ENCODE measurements at regions not wholly inside any gene's neighbourhood (a gene's known extent, or its start where the extent isn't known, plus 50 kb on each side); places are given as distances from the start of the nearest gene placed in this dataset.
A peak's percentile ranks its signal among the peaks of the same experiment; 100 is the strongest.
"Not testable (repeated sequence)": the region's sequence is repeated elsewhere in the genome, so short reads cannot be mapped to it uniquely, and the experiment has no call there.

DNA sequence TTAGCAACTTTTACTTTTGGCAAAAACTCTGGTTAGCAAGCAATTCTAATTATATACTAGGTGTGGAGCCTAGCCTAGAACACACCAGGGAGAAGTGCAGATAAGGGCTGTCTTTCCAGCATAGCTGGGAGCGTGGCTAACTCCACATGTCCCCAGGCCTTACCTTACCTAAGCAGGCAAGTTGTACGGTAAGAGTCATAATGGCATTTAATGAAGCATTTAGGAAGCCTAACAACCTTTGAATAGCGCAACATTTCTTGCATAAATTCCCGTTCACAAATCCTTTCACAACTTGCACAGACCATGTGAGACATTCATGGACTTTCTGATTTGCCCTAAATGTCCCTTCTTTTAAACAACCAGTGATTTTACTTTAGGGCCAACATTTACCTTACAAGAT lies 917.4 kb upstream of the ACO1 start:
- DNase-seq: no peak

DNA sequence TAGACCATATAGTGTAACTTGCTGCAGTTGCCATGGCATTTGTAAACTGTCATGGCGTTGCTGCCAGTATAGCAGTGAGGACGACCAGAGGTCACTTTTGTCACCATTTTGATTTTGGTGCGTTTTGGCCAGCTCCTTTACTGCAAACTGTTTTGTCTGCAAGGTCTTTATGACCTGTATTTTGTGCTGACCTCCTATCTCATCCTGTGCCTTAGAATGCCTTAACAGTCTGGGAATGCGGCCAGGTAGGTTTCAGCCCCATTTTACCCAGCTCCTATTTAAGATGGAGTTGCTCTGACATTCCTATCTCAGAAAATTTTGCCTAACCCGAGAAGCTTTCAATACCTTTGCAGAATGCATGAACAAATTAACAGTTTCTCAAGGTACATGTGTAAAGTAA lies 914.4 kb upstream of the ACO1 start:
- no peak for DNase-seq

DNA sequence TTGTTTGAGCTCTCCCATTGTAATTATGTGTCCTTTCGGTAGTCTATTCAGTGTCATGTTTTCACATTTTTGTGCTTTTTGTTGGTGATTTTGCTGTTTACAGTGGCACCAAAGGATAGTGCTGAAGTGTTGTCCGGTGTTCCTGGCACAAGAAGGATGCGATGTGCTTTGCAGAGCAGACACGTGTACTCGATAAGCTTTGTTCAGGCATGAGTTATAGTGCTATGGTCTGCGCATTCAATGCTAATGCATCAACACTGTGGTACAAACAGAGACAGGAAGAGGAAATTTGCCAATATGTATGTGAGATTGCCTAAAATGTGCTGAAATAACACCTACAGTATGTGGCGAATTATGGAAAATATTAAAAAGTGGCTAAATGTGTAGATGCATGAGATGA lies 913.4 kb upstream of the ACO1 start:
- no peak for DNase-seq

DNA sequence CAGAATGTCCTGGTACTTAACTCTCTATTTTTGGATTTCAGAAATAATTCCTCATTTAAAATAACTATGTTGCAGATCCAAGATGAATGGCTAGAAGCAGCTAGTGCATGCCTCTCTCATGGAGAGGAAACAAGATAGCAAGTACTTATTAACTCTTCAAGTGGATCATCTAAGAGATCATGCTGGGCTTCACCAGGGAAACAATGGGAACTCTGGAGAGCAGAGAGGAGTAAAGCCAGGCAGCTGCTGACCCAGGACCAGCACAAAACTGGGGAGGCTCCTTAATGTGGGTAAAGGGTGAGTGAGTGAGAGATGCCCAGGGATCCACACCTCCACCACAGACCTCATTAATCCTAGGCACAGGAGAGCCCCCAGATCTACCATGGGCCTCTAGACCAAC lies 897.8 kb upstream of the ACO1 start:
- DNase-seq: no peak

DNA sequence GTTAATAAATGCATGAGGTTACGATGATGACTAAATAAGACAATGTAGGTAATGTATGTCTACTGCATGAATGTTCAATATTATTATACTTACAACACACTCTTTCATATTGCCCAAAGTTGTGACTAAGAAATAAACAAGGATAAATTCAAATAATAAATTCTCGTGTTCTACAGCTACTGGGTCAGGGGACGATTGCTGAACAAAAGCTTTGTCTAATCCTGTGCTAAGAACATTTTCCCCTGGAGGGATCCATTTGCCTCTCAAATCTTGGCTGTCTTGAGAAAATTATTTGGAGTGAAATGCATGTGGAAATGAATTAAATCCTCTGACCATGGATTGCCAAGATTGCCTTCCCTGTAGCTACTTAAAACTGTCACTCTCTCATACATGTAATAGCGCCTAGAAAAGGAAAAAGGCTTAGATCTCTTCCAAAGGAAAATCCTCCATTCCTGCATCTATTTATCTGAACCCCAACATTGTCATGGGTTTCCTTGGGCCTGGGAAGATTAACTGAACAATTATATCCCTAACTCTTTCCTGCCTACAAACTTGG lies 893.8 kb upstream of the ACO1 start:
- DNase-seq: no peak

DNA sequence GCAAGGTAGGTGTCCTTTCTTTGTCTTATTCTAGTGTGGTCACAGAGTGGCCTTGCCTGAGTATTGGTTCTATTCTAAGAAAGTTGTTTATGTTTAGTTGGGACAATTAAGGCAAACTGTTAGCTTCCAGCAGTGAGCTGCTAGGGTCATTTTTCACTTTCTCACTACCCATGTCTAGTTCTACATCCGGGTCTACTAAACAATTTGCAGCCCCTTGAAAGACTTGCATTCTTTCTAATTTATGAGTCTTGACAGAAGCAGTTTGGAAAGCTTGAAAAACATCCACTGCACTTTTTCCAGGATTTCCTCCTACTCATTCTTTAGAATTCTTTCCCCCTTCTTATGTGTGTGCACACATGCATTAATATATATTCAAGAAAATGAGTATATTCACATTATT lies 892.2 kb upstream of the ACO1 start:
- DNase-seq: no peak

DNA sequence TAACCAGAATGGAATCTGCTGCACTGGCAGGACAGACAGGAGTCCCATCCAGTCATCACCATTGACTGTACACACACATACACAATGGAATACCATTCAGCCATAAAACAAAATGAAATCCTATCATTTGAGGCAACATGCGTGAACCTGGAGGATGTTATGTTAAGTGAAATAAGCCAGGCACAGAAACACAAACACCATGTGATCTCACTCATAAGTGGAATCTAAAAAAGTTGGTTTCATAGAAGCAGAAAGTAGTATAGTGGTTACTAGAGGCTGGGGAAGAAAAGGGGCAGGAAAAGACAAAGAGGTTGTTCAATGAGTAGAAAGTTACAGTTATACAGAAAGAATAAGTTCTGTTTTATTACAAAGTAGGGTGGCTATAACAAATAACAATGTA lies 884.0 kb upstream of the ACO1 start:
- DNase-seq: no peak

DNA sequence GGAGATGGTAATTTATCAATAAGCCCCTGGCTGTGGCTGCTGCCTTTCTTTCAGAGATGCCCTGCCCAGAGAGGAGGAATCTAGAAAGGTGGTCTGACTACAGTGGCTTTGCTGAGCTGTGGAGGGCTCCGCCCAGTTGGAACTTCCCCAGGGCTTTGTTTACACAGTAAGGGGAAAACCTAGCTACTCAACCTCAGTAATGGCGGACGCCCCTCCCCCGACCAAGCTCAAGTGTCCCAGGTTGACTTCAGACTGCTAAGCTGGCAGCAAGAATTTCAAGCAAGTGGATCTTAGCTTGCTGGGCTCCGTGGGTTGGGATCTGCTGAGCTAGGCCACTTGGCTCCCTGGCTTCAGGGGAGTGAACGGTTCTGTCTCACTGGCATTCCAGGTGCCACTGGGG lies 865.4 kb upstream of the ACO1 start:
- DNase-seq: no peak

DNA sequence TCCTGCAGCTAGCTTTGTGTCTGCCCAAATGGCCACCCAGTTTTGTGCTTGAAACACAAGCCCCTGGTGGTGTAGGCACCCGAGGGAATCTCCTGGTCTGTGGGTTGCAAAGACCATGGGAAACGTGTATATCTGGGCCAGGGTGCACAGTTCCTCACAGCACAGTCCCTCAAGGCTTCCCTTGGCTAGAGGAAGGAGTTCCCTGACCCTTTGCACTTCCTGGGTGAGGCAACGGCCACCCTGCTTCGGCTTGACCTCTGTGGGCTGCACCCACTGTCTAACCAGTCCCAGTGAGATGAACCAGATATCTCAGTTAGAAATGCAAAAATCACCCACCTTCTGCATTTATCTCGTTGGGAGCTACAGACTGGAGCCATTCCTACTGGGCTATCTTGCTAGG lies 865.0 kb upstream of the ACO1 start:
- DNase-seq: no peak

DNA sequence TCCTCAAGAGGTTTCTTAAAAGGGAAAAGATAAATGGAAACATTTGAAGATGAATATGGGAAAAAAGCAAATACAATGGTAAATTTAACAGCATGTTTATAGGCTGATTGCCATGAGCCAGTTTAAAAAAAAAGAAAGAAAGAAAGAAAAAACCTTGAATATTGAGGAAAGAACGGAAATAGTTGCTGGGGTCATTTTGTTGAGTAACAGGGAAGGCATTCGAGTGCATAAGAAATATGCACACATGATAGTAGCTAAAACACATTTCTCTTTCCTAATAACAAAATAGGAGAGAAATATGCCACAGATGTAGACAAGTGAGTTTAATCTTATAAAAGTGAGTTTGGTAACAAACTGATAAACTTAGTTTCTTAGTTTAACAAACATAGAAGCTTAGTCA lies 864.6 kb upstream of the ACO1 start:
- no peak for DNase-seq

DNA sequence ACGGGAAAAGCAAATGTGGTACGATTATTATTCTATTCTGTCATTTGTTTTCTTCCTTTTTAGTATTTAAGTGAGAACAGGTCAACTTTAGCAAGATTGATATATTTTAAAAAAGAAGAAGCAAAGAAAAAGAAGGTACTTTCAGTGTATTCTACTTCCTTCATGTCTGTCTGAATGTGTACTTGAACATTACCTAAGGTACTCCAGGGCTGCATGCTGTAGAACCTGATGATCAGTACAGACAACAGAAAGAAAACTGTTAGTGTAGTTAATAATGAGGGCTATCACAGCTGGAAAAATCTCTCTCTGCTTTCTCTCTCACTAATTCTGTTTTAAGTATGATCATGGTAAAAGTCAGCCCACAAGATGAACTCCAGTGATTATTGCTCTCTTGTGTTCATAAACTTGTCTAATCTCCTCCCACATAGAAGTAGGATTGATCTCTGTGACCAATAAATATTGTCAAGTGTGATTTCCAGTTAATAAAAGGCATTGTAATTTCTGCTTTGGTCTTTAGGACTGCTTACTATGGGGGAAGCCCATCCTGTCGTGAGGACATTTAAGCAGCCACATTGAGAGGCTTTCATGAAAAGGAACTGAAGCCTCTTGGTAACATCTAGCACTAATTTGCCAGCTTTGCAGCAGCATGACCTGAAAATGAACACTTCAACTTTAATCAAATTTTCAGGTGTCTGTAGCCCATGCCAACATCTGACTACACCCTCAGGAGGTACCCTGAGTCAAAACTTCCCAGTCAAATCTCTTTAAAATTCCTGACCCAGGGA lies 864.0 kb upstream of the ACO1 start:
- DNase-seq: no peak

DNA sequence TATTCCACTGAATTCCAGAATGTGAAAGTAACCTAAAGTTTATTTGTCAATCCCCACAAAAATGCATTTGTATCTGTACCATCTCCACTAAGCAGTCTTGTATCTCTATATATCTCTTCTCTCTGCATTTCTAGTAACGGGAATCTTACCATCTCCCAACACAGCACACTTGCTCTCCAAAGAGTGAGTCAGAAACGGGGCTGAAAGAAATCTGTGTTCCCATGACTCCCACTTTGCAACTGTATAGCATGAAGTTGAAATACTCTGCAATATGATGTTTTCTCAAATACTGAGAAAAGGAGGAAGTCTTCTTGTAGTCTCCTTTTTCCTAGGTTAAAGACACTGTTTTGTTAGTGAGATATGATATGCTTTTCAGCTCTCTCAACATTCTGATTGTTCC lies 848.8 kb upstream of the ACO1 start:
- DNase-seq: peak; percentile 4

DNA sequence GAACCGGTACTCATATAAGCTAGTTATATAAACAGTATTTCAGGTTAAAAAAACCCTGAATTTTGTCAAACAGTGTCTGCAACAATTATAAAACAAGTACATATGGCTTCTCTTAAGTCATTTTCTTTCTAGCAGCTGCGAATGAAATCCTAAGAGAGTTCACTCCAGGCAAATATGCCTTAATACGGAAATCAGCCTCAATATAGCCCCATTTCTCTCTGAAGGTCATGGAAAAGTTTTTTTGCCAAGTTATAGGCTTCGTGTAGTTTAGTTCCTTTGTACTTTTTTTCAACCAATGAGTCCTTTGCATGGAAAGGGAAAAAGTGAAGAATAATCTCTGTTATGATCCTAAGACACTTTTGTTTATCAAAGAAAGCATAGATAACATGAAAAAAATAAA lies 848.0 kb upstream of the ACO1 start:
- DNase-seq: no peak

DNA sequence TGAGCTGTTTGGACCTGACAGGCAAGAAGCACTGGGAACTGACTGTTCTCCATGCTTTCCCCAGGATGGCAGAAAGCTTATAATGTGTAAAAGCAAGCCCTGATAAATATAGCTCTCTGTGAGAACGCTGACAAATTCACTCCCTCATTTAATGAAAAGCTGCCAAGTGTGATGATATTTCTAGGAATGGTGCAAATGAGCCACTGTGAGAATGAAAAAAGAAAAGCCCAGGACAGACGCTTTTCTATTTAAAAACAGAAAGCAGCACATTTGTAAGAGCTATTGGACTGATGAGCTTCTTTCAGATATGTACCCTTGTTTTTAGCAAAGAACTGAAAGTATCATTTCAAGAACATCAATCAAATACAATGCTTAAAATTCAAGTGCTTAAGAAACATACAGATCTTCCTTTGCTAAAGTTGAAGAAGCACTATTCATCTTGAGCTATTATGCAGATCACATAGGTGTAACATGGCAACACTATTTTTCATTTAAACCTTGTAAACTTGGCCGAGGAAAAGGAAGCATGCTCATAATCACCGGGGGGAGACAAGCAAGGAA lies 842.6 kb upstream of the ACO1 start:
- DNase-seq: no peak

DNA sequence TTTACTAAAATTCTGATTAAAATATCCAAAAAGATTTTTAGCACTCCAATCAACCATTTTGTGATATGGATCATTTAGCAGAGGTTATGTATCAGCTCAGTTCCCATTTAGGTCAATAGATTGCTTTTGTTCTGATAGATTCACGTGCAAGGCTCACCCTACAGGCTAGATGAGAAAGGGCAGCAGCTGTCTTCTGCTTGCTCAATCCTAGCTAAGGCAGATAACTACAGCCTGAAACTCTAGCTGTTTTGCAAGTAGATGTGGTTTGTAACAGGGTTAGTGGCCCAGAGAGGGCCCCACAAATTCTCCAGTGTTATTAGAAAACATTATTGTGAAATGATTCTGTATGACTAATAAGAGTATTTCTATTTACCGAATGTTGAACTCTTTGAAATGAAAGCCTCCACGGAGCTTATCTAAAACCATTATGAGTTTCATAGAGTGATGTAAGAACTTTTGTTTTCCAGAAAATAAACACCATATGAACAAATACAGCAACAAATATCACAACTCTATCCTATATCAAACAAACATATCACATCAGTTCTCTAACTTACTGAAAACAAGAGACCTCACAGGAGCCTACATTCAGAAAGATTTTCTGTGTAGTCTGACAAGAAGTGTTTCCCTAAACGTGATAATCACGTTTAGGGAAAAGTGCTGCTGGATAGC lies 841.9 kb upstream of the ACO1 start:
- peak; percentile 48 for DNase-seq

DNA sequence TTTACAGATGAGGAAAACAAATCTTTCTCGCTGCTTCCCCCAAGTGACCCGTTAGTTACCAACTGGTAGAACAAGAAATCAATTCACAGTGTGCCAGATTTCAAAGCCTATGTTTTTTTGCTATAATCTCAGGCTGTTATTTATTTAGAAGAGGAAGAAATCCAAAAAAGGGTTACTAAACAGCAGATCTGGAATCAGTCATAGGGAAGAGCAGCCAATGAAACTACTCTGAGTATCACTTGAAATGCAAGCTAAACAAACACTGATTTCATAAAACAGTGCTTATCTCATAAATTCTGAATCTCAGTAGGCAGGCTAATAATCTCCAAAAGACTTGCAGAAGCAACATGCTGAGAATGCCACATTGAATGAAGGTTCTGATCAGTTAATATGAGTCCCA lies 829.5 kb upstream of the ACO1 start:
- DNase-seq: no peak

DNA sequence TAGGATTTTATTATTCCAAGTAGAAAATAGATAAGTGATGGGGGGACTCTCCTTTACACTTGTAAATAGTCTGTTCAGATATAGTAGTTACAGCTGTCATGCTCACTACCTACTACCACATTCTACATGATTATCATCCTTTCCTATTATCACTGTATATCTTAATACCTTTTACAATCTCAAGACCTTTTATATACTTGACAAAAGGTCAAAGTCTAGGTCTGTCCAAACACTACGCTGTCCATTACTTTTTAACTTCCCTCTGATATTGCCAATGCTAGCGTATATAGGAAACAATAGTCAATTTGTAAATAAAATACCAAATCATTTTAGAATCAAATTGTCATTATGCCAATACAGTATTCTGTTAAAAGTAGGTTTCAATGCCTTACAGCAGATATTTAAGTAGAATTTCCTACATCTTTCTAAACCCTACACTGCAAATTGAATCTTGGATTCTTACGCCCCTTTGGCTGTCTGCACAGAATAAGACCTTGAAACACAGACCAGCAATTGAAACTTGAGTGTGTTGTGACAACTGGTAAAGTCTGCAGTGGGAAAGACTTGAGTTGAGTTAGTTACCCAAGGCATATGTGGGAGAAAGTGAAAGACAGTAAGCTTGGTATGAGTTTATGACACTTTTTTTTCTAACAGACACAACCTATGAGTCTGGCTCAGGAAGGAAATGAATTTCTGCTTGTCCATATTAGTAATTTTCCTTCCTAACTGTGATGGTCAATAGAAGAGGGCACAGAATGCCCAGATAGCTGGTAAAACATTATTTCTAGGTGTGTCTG lies 827.6 kb upstream of the ACO1 start:
- no peak for DNase-seq

DNA sequence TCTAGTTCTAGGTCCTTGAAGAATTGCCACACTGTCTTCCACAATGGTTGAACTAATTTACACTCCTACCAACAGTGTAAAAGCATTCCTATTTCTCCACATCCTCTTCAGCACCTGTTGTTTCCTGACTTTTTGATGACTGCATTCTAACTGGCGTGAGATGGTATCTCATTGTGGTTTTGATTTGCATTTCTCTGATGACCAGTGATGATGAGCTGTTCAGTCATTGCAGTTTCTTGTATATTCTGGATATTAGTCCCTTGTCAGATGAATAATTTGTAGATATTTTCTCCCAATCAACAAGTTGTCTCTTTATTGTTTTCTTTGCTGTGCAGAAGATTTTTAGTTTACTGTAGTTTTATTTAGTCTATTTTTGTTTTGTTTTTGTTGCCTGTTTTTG lies 812.3 kb upstream of the ACO1 start:
- not testable (repeated sequence) for DNase-seq

DNA sequence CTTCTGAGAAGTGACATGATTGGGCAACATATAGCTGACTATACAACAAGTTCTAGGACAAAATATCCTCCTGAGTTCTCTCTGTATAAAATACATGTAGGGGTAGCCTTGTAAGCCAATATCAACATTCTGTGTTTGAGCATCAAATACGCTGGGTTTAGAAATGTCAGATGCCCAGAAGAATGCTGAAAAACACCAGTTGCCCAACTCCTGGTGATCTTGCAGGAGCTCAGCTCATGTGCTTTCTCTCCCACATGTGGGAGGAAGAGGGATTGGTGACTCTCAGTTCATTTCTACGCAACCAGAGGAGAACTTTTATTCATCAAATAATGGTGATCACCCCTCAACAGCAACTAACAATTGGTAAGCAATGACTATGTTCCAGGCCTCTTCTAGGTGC lies 810.9 kb upstream of the ACO1 start:
- no peak for DNase-seq

DNA sequence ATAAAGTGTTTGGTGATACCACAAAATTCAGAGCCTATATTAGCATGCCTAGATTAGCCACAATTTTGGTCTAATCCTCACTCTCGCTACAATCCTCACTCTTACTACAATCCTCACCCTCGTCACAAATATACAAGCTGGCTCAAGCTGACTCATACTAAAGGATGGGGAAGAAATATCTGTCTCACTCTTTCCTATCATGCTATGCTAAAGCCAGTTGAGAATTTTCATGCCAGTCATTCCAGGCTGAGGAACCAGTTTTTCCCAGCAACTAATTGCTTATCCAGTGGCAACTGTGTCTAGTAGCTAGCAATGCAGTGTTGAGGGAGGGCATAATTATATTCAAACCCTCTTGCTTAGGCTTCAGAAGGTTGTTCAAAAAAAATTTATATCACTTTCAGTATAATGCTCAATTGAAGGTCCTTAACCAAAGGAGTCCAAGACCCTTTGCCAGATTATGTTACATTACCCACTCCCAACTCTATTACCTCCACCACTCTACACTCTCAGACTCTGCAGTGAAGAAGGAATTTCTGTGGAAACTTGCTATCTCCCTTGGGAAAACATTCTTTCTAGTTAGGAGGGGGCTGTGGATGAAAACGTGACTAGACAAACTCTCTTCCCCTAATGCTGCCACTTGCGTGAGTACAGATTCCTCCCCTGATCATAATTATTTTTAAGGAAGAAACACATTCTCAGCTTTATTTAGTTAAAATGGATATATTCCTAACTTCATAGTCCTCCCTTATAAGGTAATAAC lies 810.3 kb upstream of the ACO1 start:
- no peak for DNase-seq

DNA sequence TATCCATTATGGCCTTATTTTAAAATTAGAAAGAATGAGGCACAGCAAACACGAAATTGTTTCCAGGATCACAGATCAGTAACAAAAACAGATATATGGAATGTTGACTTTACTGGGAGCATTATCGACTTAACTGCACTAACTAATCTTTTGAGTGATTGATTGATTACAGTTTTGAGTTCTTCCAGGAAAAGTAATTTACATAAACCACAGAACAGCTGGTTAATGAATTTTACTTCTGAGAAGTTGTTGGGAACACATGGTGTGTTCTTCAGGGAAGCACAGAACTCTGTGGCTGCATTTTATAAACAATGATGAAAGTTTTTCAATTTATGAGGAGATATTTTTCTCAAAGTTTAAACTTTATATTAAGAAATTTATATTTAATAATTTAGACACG lies 802.4 kb upstream of the ACO1 start:
- peak; percentile 11 for DNase-seq

DNA sequence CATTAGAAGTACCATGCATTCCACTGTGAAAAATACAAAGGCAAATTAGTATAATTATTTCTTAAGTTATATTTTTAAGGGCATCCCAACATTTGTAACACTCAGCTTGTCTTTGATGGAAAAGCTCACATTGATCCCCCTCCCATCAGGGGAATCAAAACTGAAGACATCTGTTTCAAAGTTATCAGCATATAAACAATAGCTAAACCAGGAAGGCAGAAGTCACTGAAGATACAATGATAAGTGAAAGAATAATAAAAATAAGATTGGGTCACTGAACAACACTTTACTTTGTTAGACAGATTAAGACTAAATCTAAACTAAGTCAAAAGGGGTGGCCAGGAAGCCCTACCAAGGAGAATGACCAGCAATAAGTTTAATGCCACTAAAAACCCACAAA lies 801.9 kb upstream of the ACO1 start:
- DNase-seq: no peak

DNA sequence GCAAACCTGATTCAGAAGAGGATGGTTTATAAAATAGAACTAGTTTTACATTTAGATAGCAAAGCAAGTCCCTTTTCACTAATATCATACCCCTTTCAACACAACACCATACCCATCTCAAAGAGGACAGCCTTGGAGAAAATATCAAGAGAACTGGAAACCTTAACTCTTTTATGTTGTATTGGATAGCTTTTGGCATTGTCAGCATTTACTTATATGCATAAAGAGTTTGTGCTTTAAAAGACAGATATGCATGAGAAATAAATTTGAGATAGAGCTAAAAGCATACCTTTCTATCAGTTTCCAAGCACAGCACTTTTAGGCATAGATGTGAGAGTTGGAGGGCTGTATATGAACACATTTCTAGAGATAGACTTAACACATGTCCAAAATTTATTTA lies 799.3 kb upstream of the ACO1 start:
- no peak for DNase-seq
